GM19239 (cell line): ENCODE measurements at regions not wholly inside any gene's neighbourhood (a gene's known extent, or its start where the extent isn't known, plus 50 kb on each side); places are given as distances from the start of the nearest gene placed in this dataset.
A peak's percentile ranks its signal among the peaks of the same experiment; 100 is the strongest.
"Not testable (repeated sequence)": the region's sequence is repeated elsewhere in the genome, so short reads cannot be mapped to it uniquely, and the experiment has no call there.

Source experiments
- DNase-seq: peaks from one replicate; pipeline ENCODE4 v3.0.0; 2011; ENCODE audit warnings: low spot score; ENCODE audit not compliant: insufficient read length
- FAIRE-seq: peaks from 2 replicates; lab custom pipeline; 2011; peaks lifted over from hg19 to GRCh38; lab: Jason Lieb, UNC

DNA sequence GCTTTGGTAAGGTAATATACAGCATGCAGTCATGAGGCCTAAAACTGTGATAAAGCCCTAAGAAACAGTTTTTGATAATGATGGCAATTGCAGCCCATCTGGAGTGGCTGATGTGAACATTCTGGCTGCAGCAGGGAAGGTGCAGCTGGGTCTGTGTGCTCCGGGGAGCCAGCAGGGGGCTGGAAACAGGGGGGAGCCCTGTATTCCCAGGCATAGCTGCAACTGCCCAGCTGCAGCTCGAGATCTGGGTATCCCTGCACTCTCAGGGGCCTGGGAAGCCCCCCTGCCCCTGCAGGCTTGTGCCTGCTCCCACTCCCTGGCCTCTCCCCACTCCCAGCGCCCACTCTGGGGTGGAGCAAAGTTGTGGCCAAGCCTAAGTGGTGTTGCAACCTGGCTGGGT is 95.6 kb downstream of the RRAGB start:
- DNase-seq (no peak), FAIRE-seq (no peak)

DNA sequence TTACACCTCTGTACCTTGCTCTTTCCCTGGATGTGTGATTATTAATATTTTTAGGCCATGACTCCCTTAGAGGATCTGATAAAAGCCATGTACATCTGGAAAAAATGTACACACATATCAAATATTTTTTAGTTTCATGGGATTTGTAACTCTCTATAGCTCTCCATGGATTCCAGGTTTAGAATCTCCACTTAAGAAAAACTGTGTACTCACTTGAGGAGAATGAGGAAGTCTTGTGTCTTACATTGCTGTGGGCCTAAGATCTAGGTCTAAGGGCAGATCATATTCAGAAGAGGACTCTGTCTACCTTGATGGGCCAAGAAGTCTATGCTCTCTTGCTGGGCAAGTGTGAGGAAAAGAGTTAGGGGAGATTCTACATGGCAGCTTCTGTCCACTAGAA is 98.0 kb downstream of the RRAGB start:
- DNase-seq (no peak), FAIRE-seq (no peak)

DNA sequence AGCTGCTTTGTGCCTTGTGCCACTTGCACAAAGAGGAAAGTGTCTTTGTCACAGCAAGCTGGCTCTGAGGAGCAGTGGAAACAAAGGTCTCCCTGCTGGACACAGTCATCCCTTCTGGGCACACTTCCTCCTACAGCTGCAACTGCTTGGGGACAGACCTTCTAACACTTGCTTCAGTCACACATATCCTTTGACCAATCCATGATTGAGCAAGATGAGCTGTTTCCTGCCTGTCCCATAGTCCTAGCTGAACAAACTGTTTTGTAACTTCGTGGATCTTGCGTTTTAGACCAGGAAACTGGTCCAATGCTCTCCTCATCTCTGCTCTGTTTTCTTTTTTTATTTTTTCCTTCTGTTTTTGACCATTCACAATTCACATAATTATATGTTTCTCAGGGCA is 98.5 kb downstream of the RRAGB start:
- DNase-seq (no peak), FAIRE-seq (no peak)

DNA sequence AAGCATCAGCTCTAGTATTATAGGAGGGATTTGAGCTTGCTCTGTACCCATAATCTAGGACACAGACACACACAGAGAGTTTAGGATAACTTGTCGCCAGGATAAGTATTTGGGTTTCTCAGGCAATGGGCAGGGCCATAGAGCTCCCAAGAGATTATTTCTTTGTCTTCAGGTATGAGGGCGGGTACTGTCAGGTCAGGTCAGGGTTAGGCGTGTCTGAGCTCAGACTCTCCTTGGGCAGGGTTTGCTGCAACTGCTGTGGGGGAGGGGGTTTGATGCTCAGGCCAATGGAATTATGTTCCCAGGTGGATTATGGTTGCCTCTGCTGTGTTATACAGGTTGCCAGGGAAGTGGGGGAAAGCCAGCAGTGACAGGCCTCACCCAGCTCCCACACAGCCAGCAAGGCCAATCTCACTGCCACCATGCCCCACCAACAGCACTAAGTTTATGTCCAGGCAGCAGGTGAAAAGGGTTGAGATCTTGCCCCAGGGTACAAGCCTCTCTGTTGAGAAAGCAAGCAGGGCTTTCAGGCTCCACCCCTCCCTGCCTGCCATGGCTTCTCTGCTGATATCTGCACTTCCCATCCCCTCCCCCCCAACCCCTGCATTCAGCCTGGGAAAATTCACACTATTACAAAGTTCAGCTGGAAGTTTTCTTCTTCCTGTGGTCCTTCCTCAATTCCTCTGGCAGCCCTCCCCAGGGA is 101.3 kb downstream of the RRAGB start:
- no peak for DNase-seq
- FAIRE-seq: no peak

DNA sequence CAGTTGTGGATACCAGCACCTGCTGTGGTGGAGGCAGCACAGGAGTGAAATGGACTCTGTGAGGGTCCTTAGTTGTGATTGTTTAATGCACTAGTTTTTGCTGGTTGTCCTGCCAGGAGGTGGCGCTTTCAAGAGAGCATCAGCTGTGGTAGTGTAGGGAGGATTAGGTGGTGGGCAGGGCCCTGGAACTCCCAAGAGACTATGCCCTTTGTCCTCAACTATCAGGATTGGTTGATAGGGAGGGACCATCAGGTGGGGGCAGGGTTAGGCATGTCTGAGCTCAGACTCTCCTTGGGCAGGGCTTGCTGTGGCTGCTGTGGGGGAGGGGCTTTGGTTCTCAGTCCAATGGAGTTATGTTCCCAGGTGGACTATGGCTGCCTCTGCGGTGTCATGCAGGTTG is 121.9 kb downstream of the RRAGB start:
- DNase-seq: no peak

DNA sequence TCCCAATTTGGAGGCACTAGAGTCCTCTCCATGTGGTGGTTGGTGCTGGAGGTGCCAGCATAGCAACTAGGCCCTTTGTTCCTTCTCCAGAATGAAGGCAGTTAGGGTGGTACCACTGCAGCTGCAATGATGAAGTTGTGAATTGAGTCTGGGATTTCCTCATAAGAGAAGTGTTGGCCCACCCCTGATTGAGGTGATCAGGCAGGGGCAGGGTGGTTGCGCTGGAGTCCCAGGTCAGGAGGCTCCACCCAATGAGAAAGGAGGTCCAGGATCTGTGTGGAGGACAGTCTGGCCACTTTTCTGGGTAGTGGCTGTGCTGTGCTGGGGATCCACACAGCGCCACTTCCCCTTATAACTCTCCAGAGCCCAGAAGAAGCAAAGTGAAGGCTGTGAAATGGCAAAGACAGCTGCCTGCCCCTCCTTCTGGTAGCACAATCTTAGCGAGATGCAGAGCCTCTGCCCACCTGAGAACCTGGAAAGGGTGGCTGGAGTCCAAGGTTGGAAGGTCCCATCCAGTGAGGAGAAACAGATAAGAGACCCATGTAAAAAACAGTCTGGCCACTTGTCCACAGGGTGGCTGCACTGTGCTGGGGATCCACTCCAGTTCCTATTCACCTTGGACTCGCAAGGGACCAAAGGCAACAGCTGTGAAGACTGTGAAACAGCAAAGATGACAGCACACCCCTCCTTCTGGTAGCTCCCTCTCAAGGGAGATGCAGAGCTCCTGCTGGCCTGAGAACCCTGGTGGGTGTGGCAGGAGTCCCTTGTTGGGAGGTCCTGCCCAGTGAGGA is 124.6 kb downstream of the RRAGB start:
- no peak for FAIRE-seq

More for the DNA sequence above, 121.9 kb downstream of the RRAGB start:
- FAIRE-seq: no peak

DNA sequence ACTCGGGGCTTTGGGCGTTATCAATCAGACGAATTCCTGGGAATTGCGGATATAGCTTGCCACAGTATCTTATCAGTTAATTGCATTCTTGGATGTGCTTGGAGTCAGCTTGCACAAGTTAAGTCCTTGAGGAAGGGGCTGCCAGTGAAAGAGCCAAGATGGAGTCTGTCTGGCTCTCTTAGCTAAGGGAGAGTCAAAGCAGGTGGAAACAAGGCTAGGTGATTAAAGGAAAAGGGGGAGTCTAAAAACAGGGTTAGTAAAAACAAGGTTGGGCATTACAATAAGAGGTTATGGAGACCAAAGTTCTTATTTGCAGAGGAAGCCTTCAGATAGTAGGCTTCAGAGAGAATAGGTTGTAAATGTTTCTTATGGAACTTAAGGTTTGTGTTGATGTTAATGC is 149.2 kb downstream of the RRAGB start:
- FAIRE-seq, DNase-seq: not testable (repeated sequence)

More for the DNA sequence above, 124.6 kb downstream of the RRAGB start:
- no peak for DNase-seq

DNA sequence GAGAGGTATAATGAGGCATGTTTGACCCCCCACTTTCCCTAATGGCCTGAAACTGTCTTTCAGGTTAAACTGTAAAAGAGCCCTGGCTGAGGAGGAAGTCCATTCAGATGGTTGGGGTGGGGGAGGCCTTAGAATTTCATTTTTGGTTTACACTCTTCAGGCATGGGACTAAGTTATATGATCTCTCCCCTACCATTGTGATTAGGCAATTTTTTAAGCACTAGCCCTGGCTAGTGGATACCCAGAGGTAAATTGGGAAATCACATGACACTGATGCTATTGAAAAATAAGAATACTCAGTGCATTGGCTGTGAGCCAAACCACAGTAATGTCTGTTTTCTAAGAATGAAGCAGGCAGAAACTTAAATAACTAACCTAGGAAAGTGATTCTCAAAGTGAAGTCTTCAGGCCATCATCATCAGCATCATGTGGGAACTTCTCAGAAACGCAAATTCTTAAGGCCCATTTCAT is 149.7 kb downstream of the RRAGB start:
- FAIRE-seq (peak; percentile 96), DNase-seq (no peak)

DNA sequence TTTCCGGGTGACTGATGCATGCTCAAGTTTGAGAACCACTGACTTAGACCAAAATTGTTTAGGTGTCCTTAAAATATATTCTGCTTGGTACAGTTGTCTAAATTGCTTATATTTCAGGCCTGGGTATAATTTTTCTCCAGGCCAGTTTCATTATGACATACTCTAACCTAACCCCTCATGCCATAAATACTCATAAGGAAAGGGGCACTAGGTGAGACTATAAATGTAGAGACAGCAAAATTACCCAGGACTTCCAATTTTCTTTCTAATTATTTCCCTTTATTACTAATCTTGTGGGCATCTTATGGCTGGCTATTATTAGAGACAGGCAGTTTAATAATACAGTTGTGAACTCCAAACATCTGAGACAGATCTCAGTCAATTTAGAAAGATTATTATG is 150.2 kb downstream of the RRAGB start:
- no peak for FAIRE-seq
- no peak for DNase-seq

DNA sequence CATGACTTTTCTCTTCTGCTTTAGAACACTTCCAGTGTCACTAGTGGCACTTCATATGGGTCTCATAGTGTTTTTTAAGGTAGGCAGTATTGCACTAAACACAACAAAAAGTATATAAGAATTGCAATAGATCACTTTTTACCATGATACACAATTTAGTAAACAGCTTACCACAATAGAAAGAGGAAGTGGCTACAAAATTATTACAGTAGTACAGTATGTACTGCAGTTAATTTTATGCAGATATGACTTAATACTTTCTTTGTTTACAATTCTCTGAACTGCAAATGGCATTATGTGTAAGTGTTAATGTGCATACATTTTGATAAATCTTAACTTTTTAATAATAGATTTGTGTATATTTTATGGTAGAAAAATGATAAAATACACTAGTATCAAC is 157.3 kb downstream of the RRAGB start:
- no peak for DNase-seq
- no peak for FAIRE-seq

DNA sequence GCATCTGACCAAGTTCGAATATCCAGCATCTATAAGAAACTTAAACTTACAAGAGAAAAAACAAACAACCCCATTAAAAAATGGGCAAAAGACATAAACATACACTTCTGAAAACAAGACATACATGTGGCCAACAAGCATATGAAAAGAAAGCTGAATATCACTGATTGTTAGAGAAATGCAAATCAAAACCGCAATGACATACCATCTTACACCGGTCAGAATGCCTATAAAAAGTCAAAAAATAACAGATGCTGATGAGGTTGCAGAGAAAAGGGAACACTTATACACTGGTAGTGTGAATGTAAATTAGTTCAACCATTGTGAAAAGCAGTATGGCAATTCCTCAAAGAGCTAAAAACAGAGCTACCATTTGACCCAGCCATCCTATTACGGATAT is 166.0 kb downstream of the RRAGB start:
- peak; percentile 28 for FAIRE-seq
- not testable (repeated sequence) for DNase-seq

DNA sequence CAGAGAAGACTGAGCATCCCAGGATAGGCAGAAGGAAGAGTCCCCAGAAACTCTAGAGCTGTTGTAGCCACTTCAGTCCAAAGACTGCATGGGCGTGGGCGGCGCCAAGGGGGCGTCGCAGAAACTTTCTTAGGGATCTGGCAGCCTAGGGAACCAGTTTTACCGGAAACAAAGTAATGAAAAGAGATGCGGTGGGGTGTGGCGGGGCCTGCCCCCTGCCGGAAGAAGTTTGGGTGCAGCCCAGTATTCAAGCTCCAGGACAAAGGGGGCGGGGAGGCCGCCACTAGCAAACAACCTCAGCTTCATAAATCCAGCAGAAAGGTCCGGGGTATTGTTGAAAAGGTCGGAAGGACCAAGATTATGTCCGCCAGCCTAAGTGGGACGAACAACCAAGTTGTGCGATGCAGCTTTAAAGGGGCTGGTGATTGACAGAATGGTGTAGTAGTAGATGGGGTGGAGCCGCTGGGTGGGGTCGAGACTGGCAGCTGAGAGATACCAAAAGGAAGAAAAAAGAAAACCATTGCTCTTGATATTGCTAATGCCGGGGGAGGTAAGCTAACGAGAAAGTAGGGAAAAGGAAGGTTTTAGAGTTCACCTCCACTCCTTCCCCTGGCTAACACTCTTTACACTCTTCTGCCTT is 190.5 kb downstream of the RRAGB start:
- FAIRE-seq (peak; percentile 67), DNase-seq (no peak)

DNA sequence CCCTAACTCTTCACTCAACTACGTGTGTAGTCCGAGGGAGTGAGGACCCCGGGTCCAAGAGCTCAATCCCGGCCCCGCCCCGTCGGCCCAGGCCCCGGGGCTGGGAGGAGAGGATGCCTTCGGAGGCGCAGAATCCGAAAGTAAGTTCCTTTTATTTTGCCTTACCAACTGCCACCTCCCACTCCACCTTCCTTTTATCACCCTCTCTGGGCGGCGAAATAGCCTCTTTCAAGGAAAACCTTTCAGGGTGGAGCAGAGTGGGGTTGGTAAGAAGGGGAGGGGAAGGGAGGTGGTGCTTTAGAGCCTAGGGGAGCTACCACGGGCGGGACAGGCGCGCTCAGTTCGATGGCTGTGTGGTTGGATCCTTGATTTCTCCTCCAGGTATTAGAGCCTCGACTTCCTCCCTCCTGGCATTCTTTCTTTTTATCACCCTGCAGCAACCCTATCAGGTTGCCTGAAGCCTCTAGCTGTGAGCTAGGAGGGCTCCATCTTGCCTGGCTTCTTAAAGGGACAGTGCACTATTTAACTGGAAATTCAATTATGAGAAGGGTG is 191.2 kb downstream of the RRAGB start:
- FAIRE-seq: peak; percentile 85
- no peak for DNase-seq

DNA sequence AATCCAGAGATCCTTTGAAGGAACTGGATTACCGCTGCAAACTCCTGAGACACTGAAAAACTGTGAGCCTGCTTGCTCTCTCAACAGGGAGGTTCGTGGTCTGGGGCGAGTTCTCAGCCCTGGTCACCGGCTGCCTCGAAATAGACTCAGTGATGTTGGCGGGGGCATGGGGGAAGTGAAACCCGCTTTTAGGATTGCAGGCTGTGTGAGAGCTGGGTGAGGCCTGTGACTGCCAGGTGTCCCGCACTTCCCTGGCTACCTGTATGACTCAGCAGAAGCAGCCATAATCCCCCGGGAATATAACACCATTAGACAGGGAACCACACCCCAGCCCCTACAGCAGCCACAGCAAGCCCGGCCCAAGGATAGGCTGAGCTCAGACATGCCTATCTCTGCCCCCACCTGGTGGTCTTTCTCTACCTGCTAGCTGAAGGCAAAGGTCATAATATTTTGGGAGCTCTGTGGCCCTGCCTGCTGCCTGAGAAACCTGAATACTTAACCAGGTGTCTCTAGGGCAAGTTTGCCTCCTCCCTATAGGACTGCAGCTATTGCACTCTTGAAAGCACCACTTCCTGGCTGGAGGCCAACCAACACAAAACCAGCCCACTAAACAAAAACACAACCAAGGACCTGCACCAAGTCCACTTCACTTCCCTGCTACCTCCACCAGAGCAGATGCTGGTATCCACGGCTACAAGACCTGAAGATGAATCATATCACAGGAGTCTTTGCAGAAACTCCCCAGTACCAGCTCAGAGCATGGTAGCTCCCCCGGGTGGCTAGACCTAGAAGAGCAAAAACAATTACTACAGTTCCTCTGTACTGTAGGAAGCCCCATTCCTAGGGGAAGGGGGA is 202.0 kb downstream of the RRAGB start:
- no peak for DNase-seq
- FAIRE-seq: peak; percentile 100

DNA sequence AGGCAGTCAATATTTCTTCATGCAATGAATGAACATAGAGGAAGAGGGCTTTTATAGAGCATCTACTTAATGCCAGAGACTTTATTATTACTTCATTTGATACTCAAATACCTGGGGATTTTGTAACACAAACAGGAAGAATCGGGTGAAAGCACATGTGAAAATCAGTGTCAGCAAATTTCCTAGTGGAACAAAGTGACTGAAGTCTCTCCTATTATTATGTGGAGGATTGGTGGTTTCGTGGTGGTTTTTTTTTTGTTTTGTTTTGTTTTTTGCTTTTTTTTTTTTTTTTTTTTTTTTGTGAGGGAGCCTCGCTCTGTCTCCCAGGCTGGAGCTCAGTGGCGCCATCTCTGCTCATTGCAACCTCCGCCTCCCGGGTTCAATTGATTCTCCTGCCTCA is 207.0 kb downstream of the RRAGB start:
- FAIRE-seq: no peak
- no peak for DNase-seq

DNA sequence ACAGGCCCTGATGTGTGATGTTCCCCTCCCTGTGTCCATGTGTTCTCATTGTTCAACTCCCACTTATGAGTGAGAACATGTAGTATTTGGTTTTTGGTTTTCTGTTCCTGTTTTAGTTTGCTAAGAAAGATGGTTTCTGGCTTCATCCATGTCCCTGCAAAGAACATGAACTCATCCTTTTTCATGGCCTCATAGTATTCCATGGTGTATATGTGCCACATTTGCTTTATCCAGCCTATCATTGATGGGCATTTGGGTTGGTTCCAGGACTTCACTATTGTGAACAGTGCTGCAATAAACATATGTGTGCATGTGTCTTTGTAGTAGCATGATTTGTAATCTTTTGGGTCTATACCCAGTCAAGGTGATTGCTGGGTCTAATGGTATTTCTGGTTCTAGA is 211.0 kb downstream of the RRAGB start:
- FAIRE-seq, DNase-seq: not testable (repeated sequence)
